K562 (cell line): ENCODE measurements at regions not wholly inside any gene's neighbourhood (a gene's known extent, or its start where the extent isn't known, plus 50 kb on each side); places are given as distances from the start of the nearest gene placed in this dataset.

Source experiments
- ATAC-seq: fragments of 200-7000 bp; cut with Tn5 transposase; 3 replicates; pipeline ENCODE4 v1.9.1; 2020; ENCODE audit warnings: moderate library complexity
- BruUV-seq: library from RNA; stranded (reverse); fragments of 400-500 nt; replicated peaks from 2 replicates; lab custom pipeline; 2021; lab: Mats Ljungman, UMichigan
- CTCF ChIA-PET: fragments of 300-600 bp; formaldehyde crosslinking; extraction: SDS; loops from one replicate; lab custom pipeline; 2021; ENCODE audit warnings: low intra/inter-chr PET ratio; lab: Yijun Ruan, JAX
- POLR2A ChIA-PET: fragments of 300-600, 350-650 bp; sonication (Branson Sonifier 250); formaldehyde crosslinking; extraction: SDS; loops from one replicate; lab custom pipeline; 2021; ENCODE audit warnings: antibody characterized with exemption, inconsistent platforms; lab: Yijun Ruan, JAX
- DNase-seq, 4 experiments: peaks; one replicate each; pipeline versions ENCODE4 v3.0.0 to v3.0.0-alpha.2; 2011 to 2018; ENCODE audit warnings: low spot score in 3 of 4, mixed read lengths in 3 of 4; ENCODE audit errors: extremely low read depth in 1 of 4
- FAIRE-seq: peaks from 2 replicates; lab custom pipeline; 2011; peaks lifted over from hg19 to GRCh38; lab: Jason Lieb, UNC
- H2AFZ ChIP-seq: 2 replicates; pipeline ENCODE4 v1.6.0; 2011; ENCODE audit warnings: low read depth, low read length, control low read depth, inconsistent platforms
- H3K27ac ChIP-seq: fragments of 200-600 bp; 3 replicates; pipeline ENCODE4 v1.8.0; 2011; ENCODE audit warnings: low read depth, mild to moderate bottlenecking, control low read depth, inconsistent platforms, low read length, moderate library complexity, mixed read lengths; ENCODE audit errors: extremely low read depth
- H3K27me3 ChIP-seq, 2 experiments: fragments of 300-600 bp in 1 of 2; 2 replicates in 1 of 2; 3 replicates in 1 of 2; pipeline versions ENCODE4 v1.6.0 to v1.8.0; 2011; ENCODE audit warnings: inconsistent platforms in 2 of 2, low read length in 2 of 2, mild to moderate bottlenecking in 1 of 2, mixed read lengths in 1 of 2, moderate library complexity in 1 of 2; ENCODE audit not compliant: control insufficient read depth in 2 of 2, insufficient read depth in 2 of 2
- H3K36me3 ChIP-seq: fragments of 300-600 bp; 3 replicates; pipeline ENCODE4 v1.8.0; 2011; ENCODE audit warnings: mild to moderate bottlenecking, low read length, inconsistent platforms; ENCODE audit not compliant: control insufficient read depth, insufficient read depth
- H3K4me1 ChIP-seq, 2 experiments: fragments of 200-600 bp in 1 of 2; replicated peaks in 1 of 2; 2 replicates in 1 of 2; 3 replicates in 1 of 2; pipeline versions ENCODE4 v1.5.1 to v1.8.0; 2011; ENCODE audit warnings: inconsistent platforms in 2 of 2, low read length in 2 of 2, mild to moderate bottlenecking in 1 of 2, mixed read lengths in 1 of 2, moderate library complexity in 1 of 2; ENCODE audit not compliant: control insufficient read depth in 2 of 2, insufficient read depth in 2 of 2
- H3K4me2 ChIP-seq: 2 replicates; pipeline ENCODE4 v1.6.1; 2011; ENCODE audit warnings: low read length, control low read depth, inconsistent platforms, mixed read lengths; ENCODE audit not compliant: insufficient read depth
- H3K4me3 ChIP-seq: fragments of 200-600 bp; sonication (generic), shearing (Covaris generic); 2 replicates; pipeline ENCODE4 v1.5.1; 2016; ENCODE audit warnings: control low read depth, inconsistent platforms
- H3K79me2 ChIP-seq: fragments of 200-600 bp; 3 replicates; pipeline ENCODE4 v1.8.0; 2011; ENCODE audit warnings: low read length, inconsistent platforms; ENCODE audit not compliant: control insufficient read depth, insufficient read depth
- H3K9ac ChIP-seq, 2 experiments: 2 replicates each; pipeline versions ENCODE4 v1.6.0 to v1.6.1; 2011; ENCODE audit warnings: low read depth in 2 of 2, low read length in 2 of 2, control low read depth in 1 of 2, inconsistent platforms in 1 of 2, mild to moderate bottlenecking in 1 of 2, mixed read lengths in 1 of 2; ENCODE audit not compliant: insufficient read depth in 1 of 2
- H3K9me1 ChIP-seq: one replicate; pipeline ENCODE4 v1.6.0; 2011; ENCODE audit warnings: inconsistent platforms, mild to moderate bottlenecking, low read length, moderate library complexity; ENCODE audit not compliant: control insufficient read depth, insufficient read depth
- H3K9me3 ChIP-seq: replicated peaks from 2 replicates; pipeline ENCODE4 v1.5.1; 2011; ENCODE audit warnings: low read depth, low read length, inconsistent platforms; ENCODE audit not compliant: control insufficient read depth, insufficient read depth
- H4K20me1 ChIP-seq: replicated peaks from 2 replicates; pipeline ENCODE4 v1.6.1; 2011; ENCODE audit warnings: low read length, inconsistent platforms, mixed read lengths; ENCODE audit not compliant: control insufficient read depth, insufficient read depth
- CBX3 ChIP-seq, 2 experiments: IDR thresholded peaks; 1 replicate in 1 of 2; 2 replicates in 1 of 2; pipeline ENCODE4 v1.6.1; 2012; ENCODE audit warnings: inconsistent platforms in 2 of 2, low read length in 2 of 2, borderline replicate concordance in 1 of 2, control low read depth in 1 of 2
- JUN ChIP-seq, 2 experiments: sonication (generic) in 1 of 2; formaldehyde crosslinking in 1 of 2; IDR thresholded peaks; 2 replicates each; pipeline versions ENCODE4 v1.6.1 to v1.8.0; 2012 to 2022; ENCODE audit warnings: borderline replicate concordance in 2 of 2, mild to moderate bottlenecking in 2 of 2, improper control_type of control experiment in 1 of 2, low read depth in 1 of 2, low read length in 1 of 2, missing genetic modification reagents in 1 of 2
- KDM1A ChIP-seq, 2 experiments: fragments of 450-650 bp; IDR thresholded peaks; 2 replicates each; pipeline ENCODE4 v1.6.1; 2016; ENCODE audit warnings: mild to moderate bottlenecking in 2 of 2
- LARP7 ChIP-seq: fragments of 450-650 bp; IDR thresholded peaks from 2 replicates; pipeline ENCODE4 v1.6.1; 2016
- MBD1 ChIP-seq: fragments of 250-450 bp; sonication (Bioruptor Pico); IDR thresholded peaks from 2 replicates; pipeline ENCODE4 v1.8.0; 2022; ENCODE audit warnings: inconsistent platforms
- NEUROD1 ChIP-seq: fragments of 150-350 bp; IDR thresholded peaks from 2 replicates; pipeline ENCODE4 v1.6.1; 2014; ENCODE audit warnings: borderline replicate concordance, low read length, low read depth; ENCODE audit not compliant: partially characterized antibody
- SMARCA4 ChIP-seq: fragments of 450-650 bp; IDR thresholded peaks from 2 replicates; pipeline ENCODE4 v1.6.1; 2016
- SOX6 ChIP-seq: fragments of 450-650 bp; IDR thresholded peaks from 2 replicates; pipeline ENCODE4 v1.6.1; 2014; ENCODE audit warnings: mild to moderate bottlenecking
- TBP ChIP-seq: optimal IDR thresholded peaks from 2 replicates; pipeline ENCODE3; 2011; ENCODE audit warnings: low read depth, low read length, improper control_type of control experiment
- ZNF134 ChIP-seq: fragments of 250-450 bp; sonication (Bioruptor Pico); conservative IDR thresholded peaks from 2 replicates; pipeline ENCODE4 v1.4.0; 2020
- ZNF184 ChIP-seq: sonication (generic); formaldehyde crosslinking; IDR thresholded peaks from 2 replicates; pipeline ENCODE4 v1.5.0; 2020; ENCODE audit warnings: missing genetic modification reagents
- ZNF41 ChIP-seq: fragments of 250-450 bp; sonication (Bioruptor Pico); conservative IDR thresholded peaks from 2 replicates; pipeline ENCODE4 v1.4.0; 2020; ENCODE audit warnings: mild to moderate bottlenecking
- ZNF639 ChIP-seq, 2 experiments: fragments of 200-800 bp in 1 of 2; sonication (Bioruptor generic) in 1 of 2; sonication (generic) in 1 of 2; formaldehyde crosslinking in 1 of 2; IDR thresholded peaks in 1 of 2; conservative IDR thresholded peaks in 1 of 2; 2 replicates each; pipeline versions ENCODE4 v1.5.0 to v1.6.1; 2016 to 2020; ENCODE audit warnings: missing compliant biosample characterization in 1 of 2, missing genetic modification characterization in 1 of 2, missing genetic modification reagents in 1 of 2
- ZNF668 ChIP-seq: fragments of 250-450 bp; sonication (Bioruptor Pico); IDR thresholded peaks from 2 replicates; pipeline ENCODE4 v1.8.0; 2022; ENCODE audit warnings: mild to moderate bottlenecking, inconsistent platforms
- ZSCAN29 ChIP-seq: fragments of 450-650 bp; IDR thresholded peaks from 2 replicates; pipeline ENCODE4 v1.6.1; 2017
- WGBS: fragments of 100-300 bp; shearing (Covaris generic); methylation state at CpG from one replicate; pipeline ENCODE4 v1.1.6; 2016; ENCODE audit warnings: low coverage, mixed read lengths; ENCODE audit not compliant: insufficient coverage; ENCODE audit errors: missing lambda C conversion rate; 5-methylcytosine and 5-hydroxymethylcytosine counted together
- in situ Hi-C: fragments of 300-500 bp; cut with MboI; formaldehyde crosslinking; loops from 4 replicates; pipeline ENCODE4 v1.15.0; 2018; ENCODE audit warnings: inconsistent platforms, mixed read lengths
- intact Hi-C: fragments of 100-400 bp; cut with micrococcal nuclease; formaldehyde crosslinking; loops from 2 replicates; pipeline ENCODE4 v1.14.2; 2022

GRCh38 chr12:4977102-4977501 is 66.6 kb upstream of the KCNA5 start:
- TF ChIP-seq ZNF668 (CRISPR knock-in tag): no peak
- TF ChIP-seq ZSCAN29: no peak
- no peak for TF ChIP-seq SOX6
- no peak for TF ChIP-seq MBD1
- TF ChIP-seq ZNF134: no peak
- no peak for TF ChIP-seq KDM1A (IDR thresholded peaks at IDR 0.05)
- no peak for TF ChIP-seq LARP7
- TF ChIP-seq ZNF184 (CRISPR knock-in tag): no peak
- no peak for TF ChIP-seq NEUROD1
- no peak for TF ChIP-seq JUN (IDR thresholded peaks at IDR 0.05; ENCODE audit: borderline replicate concordance, low read depth, low read length)
- no peak for TF ChIP-seq JUN (CRISPR knock-in tag; IDR thresholded peaks at IDR 0.05; ENCODE audit: borderline replicate concordance)
- no peak for TF ChIP-seq TBP
- TF ChIP-seq ZNF41 (CRISPR knock-in tag): no peak
- TF ChIP-seq CBX3 (IDR thresholded peaks at IDR 0.05; ENCODE audit: borderline replicate concordance in 1 of 2, low read length in 2 of 2): no peak
- no peak for TF ChIP-seq SMARCA4
- TF ChIP-seq ZNF639 (CRISPR knock-in tag; conservative IDR thresholded peaks at IDR 0.05 in 1 of 2, IDR thresholded peaks at IDR 0.05 in 1 of 2): no peak
- no TSS peak for BruUV-seq
- Histone ChIP-seq H3K27ac (no peak overlapping the region), H3K36me3 (no peaks in the 10 kb centered on the region), H3K9me3 (no peaks in the 10 kb centered on the region), H4K20me1 (no peaks in the 10 kb centered on the region), H3K4me2 (no peak overlapping the region), H3K9me1 (no peaks in the 10 kb centered on the region), H3K27me3 (peaks cover 0 to 17% of the 10 kb centered on the region in 2 experiments; a peak in 2 of 5 replicates), H3K4me1 (peaks cover 0 to 3% of the 10 kb centered on the region in 2 experiments; a peak in 1 of 5 replicates), H3K79me2 (no peaks in the 10 kb centered on the region), H3K4me3 (no peak overlapping the region), H2AFZ (no peak overlapping the region), H3K9ac (no peak overlapping the region)
- in situ Hi-C loops: no loop called here
- ChIA-PET CTCF (no interaction called here), POLR2A (no interaction called here)
- intact Hi-C loops: no loop called here
- DNase-seq (no peak), ATAC-seq (no peak), FAIRE-seq (no peak)
- WGBS: 0% methylated on average over 5 of the region's 10 CpGs
